Liver (tissue), 8 donors: ENCODE measurements at regions not wholly inside any gene's neighbourhood (a gene's known extent, or its start where the extent isn't known, plus 50 kb on each side); places are given as distances from the start of the nearest gene placed in this dataset.

Experiments
- DNase-seq: peaks from one replicate; pipeline ENCODE4 v3.0.0-alpha.2; 2017; ENCODE audit warnings: low spot score
- H3K27ac ChIP-seq, 2 donors: one replicate each; pipeline ENCODE4 v1.7.0; 2013; ENCODE audit warnings: inconsistent platforms in 2 of 2, low read length in 2 of 2, control low read depth in 1 of 2, low read depth in 1 of 2, mild to moderate bottlenecking in 1 of 2
- H3K27me3 ChIP-seq, 4 donors: one replicate each; pipeline versions ENCODE4 v1.6.1 to v1.7.0; 2013; ENCODE audit warnings: low read length in 3 of 4, inconsistent platforms in 1 of 4, mild to moderate bottlenecking in 1 of 4, moderate library complexity in 1 of 4; ENCODE audit not compliant: control insufficient read depth in 4 of 4, insufficient read depth in 4 of 4
- H3K36me3 ChIP-seq, 4 donors: one replicate each; pipeline versions ENCODE4 v1.6.1 to v1.7.0; 2013; ENCODE audit warnings: low read length in 3 of 4, mild to moderate bottlenecking in 3 of 4, low read depth in 1 of 4, moderate library complexity in 1 of 4; ENCODE audit not compliant: control insufficient read depth in 4 of 4, insufficient read depth in 3 of 4
- H3K4me1 ChIP-seq, 4 donors: one replicate each; pipeline versions ENCODE4 v1.6.1 to v1.7.0; 2013; ENCODE audit warnings: low read length in 3 of 4, mild to moderate bottlenecking in 3 of 4, moderate library complexity in 1 of 4; ENCODE audit not compliant: control insufficient read depth in 4 of 4, insufficient read depth in 4 of 4
- H3K4me3 ChIP-seq, 3 donors: one replicate each; pipeline versions ENCODE4 v1.6.1 to v1.7.0; 2013; ENCODE audit warnings: low read length in 3 of 3, control low read depth in 1 of 3, low read depth in 1 of 3, mild to moderate bottlenecking in 1 of 3
- H3K9ac ChIP-seq, 2 donors: one replicate each; pipeline ENCODE4 v1.7.0; 2013; ENCODE audit warnings: low read length in 2 of 2, mild to moderate bottlenecking in 2 of 2, moderate library complexity in 2 of 2, control low read depth in 1 of 2, low read depth in 1 of 2
- H3K9me3 ChIP-seq, 4 donors: one replicate each; pipeline versions ENCODE4 v1.6.1 to v1.7.0; 2013; ENCODE audit warnings: low read length in 3 of 4; ENCODE audit not compliant: control insufficient read depth in 4 of 4
- EGR1 ChIP-seq, 2 donors: IDR thresholded peaks; 2 replicates each; pipeline ENCODE4 v1.6.1; 2016 to 2018; ENCODE audit warnings: antibody characterized with exemption in 2 of 2, low read depth in 2 of 2
- GABPA ChIP-seq, 2 donors: IDR thresholded peaks in 1 of 2; conservative IDR thresholded peaks in 1 of 2; 2 replicates each; pipeline ENCODE4 v1.6.1; 2016; ENCODE audit warnings: antibody characterized with exemption in 2 of 2, mild to moderate bottlenecking in 1 of 2, moderate library complexity in 1 of 2
- HNF4G ChIP-seq: IDR thresholded peaks from 2 replicates; pipeline ENCODE4 v1.6.1; 2016; ENCODE audit warnings: antibody characterized with exemption
- JUND ChIP-seq, 2 donors: IDR thresholded peaks; 2 replicates each; pipeline ENCODE4 v1.6.1; 2016; ENCODE audit warnings: antibody characterized with exemption in 2 of 2
- RXRA ChIP-seq, 2 donors: IDR thresholded peaks; 2 replicates each; pipeline ENCODE4 v1.6.1; 2017 to 2018; ENCODE audit warnings: antibody characterized with exemption in 2 of 2, mild to moderate bottlenecking in 1 of 2
- TAF1 ChIP-seq: conservative IDR thresholded peaks from 2 replicates; pipeline ENCODE4 v1.6.1; 2016; ENCODE audit warnings: antibody characterized with exemption, mild to moderate bottlenecking
- YY1 ChIP-seq: IDR thresholded peaks from 2 replicates; pipeline ENCODE4 v1.6.1; 2016; ENCODE audit warnings: antibody characterized with exemption, mild to moderate bottlenecking
- WGBS: extraction: QIAGEN DNeasy Blood & Tissue Kit; methylation state at CpG from one replicate; pipeline ENCODE4 v1.1.7; 2013; 5-methylcytosine and 5-hydroxymethylcytosine counted together
- TF ChIP-seq, protein P1 (sequence below): IDR thresholded peaks from 2 replicates; pipeline ENCODE4 v1.6.1; 2016; ENCODE audit warnings: antibody characterized with exemption
- TF ChIP-seq, protein P2 (sequence below): fragments of 150-350 bp; IDR thresholded peaks from 2 replicates; pipeline ENCODE4 v1.5.1; 2017; ENCODE audit warnings: improper control_type of control experiment, low read depth, low read length; ENCODE audit not compliant: missing input control
- TF ChIP-seq, protein P3 (sequence below): IDR thresholded peaks from 2 replicates; pipeline ENCODE4 v1.6.1; 2016; ENCODE audit warnings: antibody characterized with exemption
- TF ChIP-seq, protein P4 (sequence below): IDR thresholded peaks from 2 replicates; pipeline ENCODE4 v1.6.1; 2016; ENCODE audit warnings: antibody characterized with exemption, mild to moderate bottlenecking
- donor health status: healthy.
- donor health status: healthy.
- donor health status: healthy.
- donor health status: healthy.
- donor health status: healthy.

DNA sequence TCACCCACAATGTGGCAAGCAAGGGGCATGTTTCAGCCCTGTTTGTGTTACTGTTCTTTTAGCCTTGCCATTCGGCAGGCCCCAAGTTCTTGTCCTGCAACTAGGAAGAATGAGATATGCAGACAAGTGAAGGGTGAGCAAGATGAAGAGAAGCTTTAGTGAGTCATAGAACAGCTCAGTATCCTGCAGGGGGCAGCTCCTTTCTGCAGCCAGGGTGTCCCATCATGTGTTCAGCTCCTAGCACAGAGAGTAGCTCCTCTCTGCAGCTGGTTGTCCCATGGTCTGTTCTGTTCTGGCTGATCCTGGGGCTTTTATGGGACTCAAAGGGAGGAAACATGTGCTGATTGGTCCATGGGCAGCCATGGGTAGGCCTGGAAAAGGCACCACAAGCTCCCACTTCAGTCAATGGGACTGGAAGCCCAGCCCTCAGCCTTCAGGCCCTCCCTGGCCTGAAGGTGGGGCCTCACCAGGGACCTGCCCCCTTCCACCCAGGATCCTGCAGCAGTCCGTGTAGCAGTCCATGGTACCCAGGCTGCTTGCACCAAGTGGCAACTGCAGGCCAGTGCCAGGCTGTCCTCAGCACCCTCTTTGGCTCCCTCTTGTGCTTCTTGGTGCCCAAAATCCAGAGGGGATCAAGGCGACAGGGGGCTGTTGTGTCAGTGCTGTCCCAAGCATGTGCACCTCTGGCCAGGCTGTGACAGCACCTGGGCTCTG is 326.4 kb downstream of the NR4A2 start:
- H3K27me3 ChIP-seq = no peaks in the 10 kb centered on the region

DNA sequence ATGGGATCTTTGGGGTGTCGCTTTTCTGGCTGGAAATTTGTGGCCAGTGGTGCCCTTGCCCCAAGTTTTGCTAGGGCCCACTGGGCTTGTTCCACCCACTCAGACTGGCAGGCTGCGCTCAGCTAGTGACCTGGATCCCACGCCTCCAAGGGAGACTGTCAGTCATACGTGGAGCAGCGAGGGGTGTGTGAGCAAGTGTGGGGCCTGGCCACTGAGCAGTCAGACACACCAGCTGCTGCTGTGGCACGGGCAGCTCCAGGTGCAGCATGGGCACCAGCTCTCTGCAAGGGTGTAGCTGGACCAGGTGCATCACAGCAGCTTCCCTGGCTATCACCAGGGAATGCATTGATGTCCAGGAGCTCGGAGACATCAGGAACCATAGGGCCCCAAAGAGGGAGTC is 327.0 kb downstream of the NR4A2 start:
- Histone ChIP-seq H3K9ac (no peak overlapping the region), H3K9me3 (peaks cover 0 to 4% (median 0%) of the 10 kb centered on the region in 4 donors), H3K27me3 (no peaks in the 10 kb centered on the region), H3K4me1 (no peaks in the 10 kb centered on the region), H3K36me3 (no peaks in the 10 kb centered on the region), H3K4me3 (no peak overlapping the region), H3K27ac (no peak overlapping the region)
- TF ChIP-seq, protein P1, sequence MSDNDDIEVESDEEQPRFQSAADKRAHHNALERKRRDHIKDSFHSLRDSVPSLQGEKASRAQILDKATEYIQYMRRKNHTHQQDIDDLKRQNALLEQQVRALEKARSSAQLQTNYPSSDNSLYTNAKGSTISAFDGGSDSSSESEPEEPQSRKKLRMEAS = no peak
- TF ChIP-seq JUND (IDR thresholded peaks at IDR 0.05) (no peak), YY1 (no peak)
- TF ChIP-seq, protein P2, sequence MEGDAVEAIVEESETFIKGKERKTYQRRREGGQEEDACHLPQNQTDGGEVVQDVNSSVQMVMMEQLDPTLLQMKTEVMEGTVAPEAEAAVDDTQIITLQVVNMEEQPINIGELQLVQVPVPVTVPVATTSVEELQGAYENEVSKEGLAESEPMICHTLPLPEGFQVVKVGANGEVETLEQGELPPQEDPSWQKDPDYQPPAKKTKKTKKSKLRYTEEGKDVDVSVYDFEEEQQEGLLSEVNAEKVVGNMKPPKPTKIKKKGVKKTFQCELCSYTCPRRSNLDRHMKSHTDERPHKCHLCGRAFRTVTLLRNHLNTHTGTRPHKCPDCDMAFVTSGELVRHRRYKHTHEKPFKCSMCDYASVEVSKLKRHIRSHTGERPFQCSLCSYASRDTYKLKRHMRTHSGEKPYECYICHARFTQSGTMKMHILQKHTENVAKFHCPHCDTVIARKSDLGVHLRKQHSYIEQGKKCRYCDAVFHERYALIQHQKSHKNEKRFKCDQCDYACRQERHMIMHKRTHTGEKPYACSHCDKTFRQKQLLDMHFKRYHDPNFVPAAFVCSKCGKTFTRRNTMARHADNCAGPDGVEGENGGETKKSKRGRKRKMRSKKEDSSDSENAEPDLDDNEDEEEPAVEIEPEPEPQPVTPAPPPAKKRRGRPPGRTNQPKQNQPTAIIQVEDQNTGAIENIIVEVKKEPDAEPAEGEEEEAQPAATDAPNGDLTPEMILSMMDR = no peak
- TF ChIP-seq, protein P3, sequence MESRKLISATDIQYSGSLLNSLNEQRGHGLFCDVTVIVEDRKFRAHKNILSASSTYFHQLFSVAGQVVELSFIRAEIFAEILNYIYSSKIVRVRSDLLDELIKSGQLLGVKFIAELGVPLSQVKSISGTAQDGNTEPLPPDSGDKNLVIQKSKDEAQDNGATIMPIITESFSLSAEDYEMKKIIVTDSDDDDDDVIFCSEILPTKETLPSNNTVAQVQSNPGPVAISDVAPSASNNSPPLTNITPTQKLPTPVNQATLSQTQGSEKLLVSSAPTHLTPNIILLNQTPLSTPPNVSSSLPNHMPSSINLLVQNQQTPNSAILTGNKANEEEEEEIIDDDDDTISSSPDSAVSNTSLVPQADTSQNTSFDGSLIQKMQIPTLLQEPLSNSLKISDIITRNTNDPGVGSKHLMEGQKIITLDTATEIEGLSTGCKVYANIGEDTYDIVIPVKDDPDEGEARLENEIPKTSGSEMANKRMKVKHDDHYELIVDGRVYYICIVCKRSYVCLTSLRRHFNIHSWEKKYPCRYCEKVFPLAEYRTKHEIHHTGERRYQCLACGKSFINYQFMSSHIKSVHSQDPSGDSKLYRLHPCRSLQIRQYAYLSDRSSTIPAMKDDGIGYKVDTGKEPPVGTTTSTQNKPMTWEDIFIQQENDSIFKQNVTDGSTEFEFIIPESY = no peak
- DNase-seq = no peak
- 93% methylated on average over 7 of the region's 7 CpGs for WGBS

More for the DNA sequence above, 326.4 kb downstream of the NR4A2 start:
- Histone ChIP-seq H3K9ac (no peak overlapping the region), H3K27ac (no peak overlapping the region), H3K9me3 (peaks cover 0 to 9% (median under 1%) of the 10 kb centered on the region in 4 donors), H3K36me3 (no peaks in the 10 kb centered on the region), H3K4me1 (no peaks in the 10 kb centered on the region), H3K4me3 (no peak overlapping the region)
- whole genome bisulfite sequencing = 92% methylated on average over 3 of the region's 3 CpGs
- no peak for TF ChIP-seq EGR1 (IDR thresholded peaks at IDR 0.05; ENCODE audit: low read depth in 2 of 2)
- no peak for TF ChIP-seq RXRA (IDR thresholded peaks at IDR 0.05)
- TF ChIP-seq, protein P1 = no peak
- TF ChIP-seq GABPA (IDR thresholded peaks at IDR 0.05 in 1 of 2, conservative IDR thresholded peaks at IDR 0.05 in 1 of 2) = no peak
- TF ChIP-seq, protein P2 = no peak
- TF ChIP-seq, protein P3 = no peak
- TF ChIP-seq, protein P4, sequence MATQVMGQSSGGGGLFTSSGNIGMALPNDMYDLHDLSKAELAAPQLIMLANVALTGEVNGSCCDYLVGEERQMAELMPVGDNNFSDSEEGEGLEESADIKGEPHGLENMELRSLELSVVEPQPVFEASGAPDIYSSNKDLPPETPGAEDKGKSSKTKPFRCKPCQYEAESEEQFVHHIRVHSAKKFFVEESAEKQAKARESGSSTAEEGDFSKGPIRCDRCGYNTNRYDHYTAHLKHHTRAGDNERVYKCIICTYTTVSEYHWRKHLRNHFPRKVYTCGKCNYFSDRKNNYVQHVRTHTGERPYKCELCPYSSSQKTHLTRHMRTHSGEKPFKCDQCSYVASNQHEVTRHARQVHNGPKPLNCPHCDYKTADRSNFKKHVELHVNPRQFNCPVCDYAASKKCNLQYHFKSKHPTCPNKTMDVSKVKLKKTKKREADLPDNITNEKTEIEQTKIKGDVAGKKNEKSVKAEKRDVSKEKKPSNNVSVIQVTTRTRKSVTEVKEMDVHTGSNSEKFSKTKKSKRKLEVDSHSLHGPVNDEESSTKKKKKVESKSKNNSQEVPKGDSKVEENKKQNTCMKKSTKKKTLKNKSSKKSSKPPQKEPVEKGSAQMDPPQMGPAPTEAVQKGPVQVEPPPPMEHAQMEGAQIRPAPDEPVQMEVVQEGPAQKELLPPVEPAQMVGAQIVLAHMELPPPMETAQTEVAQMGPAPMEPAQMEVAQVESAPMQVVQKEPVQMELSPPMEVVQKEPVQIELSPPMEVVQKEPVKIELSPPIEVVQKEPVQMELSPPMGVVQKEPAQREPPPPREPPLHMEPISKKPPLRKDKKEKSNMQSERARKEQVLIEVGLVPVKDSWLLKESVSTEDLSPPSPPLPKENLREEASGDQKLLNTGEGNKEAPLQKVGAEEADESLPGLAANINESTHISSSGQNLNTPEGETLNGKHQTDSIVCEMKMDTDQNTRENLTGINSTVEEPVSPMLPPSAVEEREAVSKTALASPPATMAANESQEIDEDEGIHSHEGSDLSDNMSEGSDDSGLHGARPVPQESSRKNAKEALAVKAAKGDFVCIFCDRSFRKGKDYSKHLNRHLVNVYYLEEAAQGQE = no peak
- no peak for TF ChIP-seq TAF1
- no peak for TF ChIP-seq HNF4G
- no peak for DNase-seq
